Liver (tissue), 7 donors: ENCODE measurements at regions not wholly inside any gene's neighbourhood (a gene's known extent, or its start where the extent isn't known, plus 50 kb on each side); places are given as distances from the start of the nearest gene placed in this dataset.

Source experiments
- DNase-seq: peaks from one replicate; pipeline ENCODE4 v3.0.0-alpha.2; 2017; ENCODE audit warnings: low spot score
- H3K27ac ChIP-seq, 2 donors: one replicate each; pipeline ENCODE4 v1.7.0; 2013; ENCODE audit warnings: inconsistent platforms in 2 of 2, low read length in 2 of 2, control low read depth in 1 of 2, low read depth in 1 of 2, mild to moderate bottlenecking in 1 of 2
- H3K27me3 ChIP-seq, 4 donors: one replicate each; pipeline versions ENCODE4 v1.6.1 to v1.7.0; 2013; ENCODE audit warnings: low read length in 3 of 4, inconsistent platforms in 1 of 4, mild to moderate bottlenecking in 1 of 4, moderate library complexity in 1 of 4; ENCODE audit not compliant: control insufficient read depth in 4 of 4, insufficient read depth in 4 of 4
- H3K36me3 ChIP-seq, 4 donors: one replicate each; pipeline versions ENCODE4 v1.6.1 to v1.7.0; 2013; ENCODE audit warnings: low read length in 3 of 4, mild to moderate bottlenecking in 3 of 4, low read depth in 1 of 4, moderate library complexity in 1 of 4; ENCODE audit not compliant: control insufficient read depth in 4 of 4, insufficient read depth in 3 of 4
- H3K4me1 ChIP-seq, 4 donors: one replicate each; pipeline versions ENCODE4 v1.6.1 to v1.7.0; 2013; ENCODE audit warnings: low read length in 3 of 4, mild to moderate bottlenecking in 3 of 4, moderate library complexity in 1 of 4; ENCODE audit not compliant: control insufficient read depth in 4 of 4, insufficient read depth in 4 of 4
- H3K4me3 ChIP-seq, 3 donors: one replicate each; pipeline versions ENCODE4 v1.6.1 to v1.7.0; 2013; ENCODE audit warnings: low read length in 3 of 3, control low read depth in 1 of 3, low read depth in 1 of 3, mild to moderate bottlenecking in 1 of 3
- H3K9ac ChIP-seq, 2 donors: one replicate each; pipeline ENCODE4 v1.7.0; 2013; ENCODE audit warnings: low read length in 2 of 2, mild to moderate bottlenecking in 2 of 2, moderate library complexity in 2 of 2, control low read depth in 1 of 2, low read depth in 1 of 2
- H3K9me3 ChIP-seq, 4 donors: one replicate each; pipeline versions ENCODE4 v1.6.1 to v1.7.0; 2013; ENCODE audit warnings: low read length in 3 of 4; ENCODE audit not compliant: control insufficient read depth in 4 of 4
- EGR1 ChIP-seq, 2 donors: IDR thresholded peaks; 2 replicates each; pipeline ENCODE4 v1.6.1; 2016 to 2018; ENCODE audit warnings: antibody characterized with exemption in 2 of 2, low read depth in 2 of 2
- FOXA1 ChIP-seq: IDR thresholded peaks from 2 replicates; pipeline ENCODE4 v1.6.1; 2016; ENCODE audit warnings: antibody characterized with exemption
- FOXA2 ChIP-seq: IDR thresholded peaks from 2 replicates; pipeline ENCODE4 v1.6.1; 2016; ENCODE audit warnings: antibody characterized with exemption
- HNF4A ChIP-seq, 2 donors: conservative IDR thresholded peaks; 2 replicates each; pipeline ENCODE4 v1.6.1; 2016; ENCODE audit warnings: antibody characterized with exemption in 2 of 2, mild to moderate bottlenecking in 2 of 2
- HNF4G ChIP-seq: IDR thresholded peaks from 2 replicates; pipeline ENCODE4 v1.6.1; 2016; ENCODE audit warnings: antibody characterized with exemption
- JUND ChIP-seq, 2 donors: IDR thresholded peaks; 2 replicates each; pipeline ENCODE4 v1.6.1; 2016; ENCODE audit warnings: antibody characterized with exemption in 2 of 2
- MAX ChIP-seq: IDR thresholded peaks from 2 replicates; pipeline ENCODE4 v1.6.1; 2016; ENCODE audit warnings: antibody characterized with exemption
- NR2F2 ChIP-seq: IDR thresholded peaks from 2 replicates; pipeline ENCODE4 v1.6.1; 2016; ENCODE audit warnings: antibody characterized with exemption
- REST ChIP-seq: IDR thresholded peaks from 2 replicates; pipeline ENCODE4 v1.6.1; 2016; ENCODE audit warnings: antibody characterized with exemption, mild to moderate bottlenecking
- SP1 ChIP-seq: IDR thresholded peaks from 2 replicates; pipeline ENCODE4 v1.6.1; 2018; ENCODE audit warnings: antibody characterized with exemption, mild to moderate bottlenecking
- TAF1 ChIP-seq: conservative IDR thresholded peaks from 2 replicates; pipeline ENCODE4 v1.6.1; 2016; ENCODE audit warnings: antibody characterized with exemption, mild to moderate bottlenecking
- YY1 ChIP-seq: IDR thresholded peaks from 2 replicates; pipeline ENCODE4 v1.6.1; 2016; ENCODE audit warnings: antibody characterized with exemption, mild to moderate bottlenecking
- WGBS: extraction: QIAGEN DNeasy Blood & Tissue Kit; methylation state at CpG from one replicate; pipeline ENCODE4 v1.1.7; 2013; 5-methylcytosine and 5-hydroxymethylcytosine counted together
- TF ChIP-seq, protein P1 (sequence below): IDR thresholded peaks from 2 replicates; pipeline ENCODE4 v1.6.1; 2016; ENCODE audit warnings: antibody characterized with exemption
- TF ChIP-seq, protein P2 (sequence below): IDR thresholded peaks from 2 replicates; pipeline ENCODE4 v1.6.1; 2016; ENCODE audit warnings: antibody characterized with exemption
- donor health status: healthy.
- donor health status: healthy.
- donor health status: healthy.
- donor health status: healthy.

DNA sequence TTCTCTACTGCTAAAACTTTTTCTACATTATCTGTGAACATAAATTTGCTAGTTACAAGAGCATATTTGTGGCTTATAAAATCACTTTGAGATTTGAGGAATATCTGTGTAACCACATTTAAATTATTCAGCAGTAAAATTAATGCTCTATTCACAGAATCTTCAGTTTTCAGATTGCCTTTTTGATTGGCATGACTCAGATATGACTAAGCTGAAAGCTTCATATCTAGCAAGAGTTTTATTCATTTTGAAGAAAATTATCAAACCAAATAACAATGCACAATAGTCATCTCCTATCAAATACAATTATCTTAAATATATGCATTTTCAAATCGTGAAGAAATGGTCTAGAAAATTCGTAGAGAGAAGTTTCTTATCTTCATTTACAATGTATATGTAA, 1498.2 kb upstream of the B3GALT2 start:
- H3K36me3 ChIP-seq, result no peaks in the 10 kb centered on the region
- no peak overlapping the region for H3K4me3 ChIP-seq
- H3K27ac ChIP-seq, result no peak overlapping the region
- H3K9me3 ChIP-seq, result no peaks in the 10 kb centered on the region
- 40% methylated on average over 2 of the region's 2 CpGs for WGBS
- no peak overlapping the region for H3K9ac ChIP-seq
- H3K27me3 ChIP-seq, result no peaks in the 10 kb centered on the region
- no peaks in the 10 kb centered on the region for H3K4me1 ChIP-seq
- no peak for DNase-seq
- TF ChIP-seq TAF1 (no peak), EGR1 (IDR thresholded peaks at IDR 0.05; ENCODE audit: low read depth in 2 of 2) (no peak), YY1 (no peak), HNF4A (conservative IDR thresholded peaks at IDR 0.05) (no peak)

DNA sequence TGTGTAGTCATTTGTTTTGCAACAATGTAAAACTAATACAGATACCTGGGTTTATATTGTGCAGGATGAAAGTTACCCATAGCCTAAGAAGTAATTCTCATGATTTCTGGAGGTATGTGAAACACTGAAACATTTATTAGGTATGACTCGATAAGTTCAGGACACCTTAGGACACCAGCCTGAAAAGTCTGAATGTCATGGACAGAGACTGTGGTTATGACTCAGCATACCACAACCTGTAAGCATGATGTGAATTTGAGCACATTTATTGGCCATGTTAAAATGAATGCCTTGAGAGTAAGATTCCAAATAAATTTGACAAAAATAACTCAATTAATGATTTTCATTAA, 1471.7 kb upstream of the B3GALT2 start:
- H3K27me3 ChIP-seq, result no peaks in the 10 kb centered on the region
- no peak overlapping the region for H3K27ac ChIP-seq
- H3K4me1 ChIP-seq, result no peaks in the 10 kb centered on the region
- no peak overlapping the region for H3K4me3 ChIP-seq
- H3K9ac ChIP-seq, result no peak overlapping the region
- H3K36me3 ChIP-seq, result no peaks in the 10 kb centered on the region
- no peaks in the 10 kb centered on the region for H3K9me3 ChIP-seq
- TF ChIP-seq JUND (IDR thresholded peaks at IDR 0.05) (no peak), HNF4A (conservative IDR thresholded peaks at IDR 0.05) (no peak), REST (no peak), FOXA1 (no peak), FOXA2 (no peak)
- TF ChIP-seq, protein P1, sequence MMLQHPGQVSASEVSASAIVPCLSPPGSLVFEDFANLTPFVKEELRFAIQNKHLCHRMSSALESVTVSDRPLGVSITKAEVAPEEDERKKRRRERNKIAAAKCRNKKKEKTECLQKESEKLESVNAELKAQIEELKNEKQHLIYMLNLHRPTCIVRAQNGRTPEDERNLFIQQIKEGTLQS, result no peak
- WGBS, result 80% methylated on average over 1 of the region's 1 CpG
- DNase-seq, result no peak

- Histone ChIP-seq H3K27ac (no peak overlapping the region), H3K4me1 (no peaks in the 10 kb centered on the region), H3K9me3 (no peaks in the 10 kb centered on the region), H3K36me3 (no peaks in the 10 kb centered on the region), H3K27me3 (no peaks in the 10 kb centered on the region), H3K4me3 (no peak overlapping the region), H3K9ac (no peak overlapping the region)
- DNase-seq, result no peak
- TF ChIP-seq, protein P1, result no peak
- 67% methylated on average over 1 of the region's 1 CpG for WGBS
Measured at GRCh38 chr1:194654956-194655355, 1468.5 kb upstream of the B3GALT2 start.

GRCh38 chr1:194653385-194653784, 1467.0 kb upstream of the B3GALT2 start:
- Histone ChIP-seq H3K4me1 (no peaks in the 10 kb centered on the region), H3K9ac (no peak overlapping the region), H3K4me3 (no peak overlapping the region), H3K9me3 (no peaks in the 10 kb centered on the region), H3K36me3 (no peaks in the 10 kb centered on the region), H3K27me3 (no peaks in the 10 kb centered on the region), H3K27ac (no peak overlapping the region)
- DNase-seq, result no peak
- 65% methylated on average over 1 of the region's 1 CpG for WGBS
- TF ChIP-seq NR2F2 (no peak), SP1 (no peak), MAX (no peak), HNF4G (no peak), REST (no peak), HNF4A (conservative IDR thresholded peaks at IDR 0.05) (no peak)
- TF ChIP-seq, protein P1, result no peak
- TF ChIP-seq, protein P2, sequence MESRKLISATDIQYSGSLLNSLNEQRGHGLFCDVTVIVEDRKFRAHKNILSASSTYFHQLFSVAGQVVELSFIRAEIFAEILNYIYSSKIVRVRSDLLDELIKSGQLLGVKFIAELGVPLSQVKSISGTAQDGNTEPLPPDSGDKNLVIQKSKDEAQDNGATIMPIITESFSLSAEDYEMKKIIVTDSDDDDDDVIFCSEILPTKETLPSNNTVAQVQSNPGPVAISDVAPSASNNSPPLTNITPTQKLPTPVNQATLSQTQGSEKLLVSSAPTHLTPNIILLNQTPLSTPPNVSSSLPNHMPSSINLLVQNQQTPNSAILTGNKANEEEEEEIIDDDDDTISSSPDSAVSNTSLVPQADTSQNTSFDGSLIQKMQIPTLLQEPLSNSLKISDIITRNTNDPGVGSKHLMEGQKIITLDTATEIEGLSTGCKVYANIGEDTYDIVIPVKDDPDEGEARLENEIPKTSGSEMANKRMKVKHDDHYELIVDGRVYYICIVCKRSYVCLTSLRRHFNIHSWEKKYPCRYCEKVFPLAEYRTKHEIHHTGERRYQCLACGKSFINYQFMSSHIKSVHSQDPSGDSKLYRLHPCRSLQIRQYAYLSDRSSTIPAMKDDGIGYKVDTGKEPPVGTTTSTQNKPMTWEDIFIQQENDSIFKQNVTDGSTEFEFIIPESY, result no peak
